ENCODE measurements at regions not wholly inside any gene's neighbourhood (a gene's known extent, or its start where the extent isn't known, plus 50 kb on each side); places are given as distances from the start of the nearest gene placed in this dataset.

GRCh38 chr13:44834404-44834803, 154.9 kb downstream of the NUFIP1 start:
- Histone ChIP-seq H3K4me1 (ENCODE audit: control insufficient read depth in 2 of 3, insufficient read depth in 2 of 3, low read depth in 1 of 3, low read length in 3 of 3) (no peaks in the 10 kb centered on the region), H3K36me3 (ENCODE audit: control insufficient read depth in 2 of 3, insufficient read depth in 3 of 3, low read length in 3 of 3) (no peaks in the 10 kb centered on the region), H3K27me3 (ENCODE audit: control insufficient read depth, insufficient read depth, low read length) (no peaks in the 10 kb centered on the region), H3K27ac (ENCODE audit: low read depth in 2 of 2, low read length in 2 of 2) (no peak overlapping the region), H3K4me3 (ENCODE audit: low read length in 3 of 3) (no peak overlapping the region), H3K9me3 (ENCODE audit: control insufficient read depth in 2 of 3, insufficient read depth in 1 of 3, low read length in 3 of 3) (no peaks in the 10 kb centered on the region), H3K9ac (ENCODE audit: low read length in 3 of 3) (no peak overlapping the region)
- DNase-seq = no peak
- no peak for FAIRE-seq
- intact Hi-C loops (cut with DNase I) = no loop called here
- TF ChIP-seq CTCF (IDR thresholded peaks at IDR 0.05; ENCODE audit: borderline replicate concordance, extremely low read depth, insufficient read depth) = no peak

- H3K36me3 ChIP-seq (ENCODE audit: control insufficient read depth in 2 of 3, insufficient read depth in 3 of 3, low read length in 3 of 3) = no peaks in the 10 kb centered on the region
- TF ChIP-seq CTCF (IDR thresholded peaks at IDR 0.05; ENCODE audit: borderline replicate concordance, extremely low read depth, insufficient read depth) = no peak
- H3K9me3 ChIP-seq (ENCODE audit: control insufficient read depth in 2 of 3, insufficient read depth in 1 of 3, low read length in 3 of 3) = no peaks in the 10 kb centered on the region
- H3K27me3 ChIP-seq (ENCODE audit: control insufficient read depth, insufficient read depth, low read length) = no peaks in the 10 kb centered on the region
- H3K4me3 ChIP-seq (ENCODE audit: low read length in 3 of 3) = no peak overlapping the region
- FAIRE-seq (no peak), DNase-seq (no peak)
- H3K4me1 ChIP-seq (ENCODE audit: control insufficient read depth in 2 of 3, insufficient read depth in 2 of 3, low read depth in 1 of 3, low read length in 3 of 3) = no peaks in the 10 kb centered on the region
- H3K27ac ChIP-seq (ENCODE audit: low read depth in 2 of 2, low read length in 2 of 2) = no peak overlapping the region
- intact Hi-C loops (cut with DNase I) = no loop called here
- H3K9ac ChIP-seq (ENCODE audit: low read length in 3 of 3) = no peak overlapping the region
These were observed 155.6 kb downstream of the NUFIP1 start for GRCh38 chr13:44833626-44834025.

- Histone ChIP-seq H3K36me3 (ENCODE audit: control insufficient read depth in 2 of 3, insufficient read depth in 3 of 3, low read length in 3 of 3) (no peaks in the 10 kb centered on the region), H3K4me3 (ENCODE audit: low read length in 3 of 3) (no peak overlapping the region), H3K9ac (ENCODE audit: low read length in 3 of 3) (no peak overlapping the region), H3K9me3 (ENCODE audit: control insufficient read depth in 2 of 3, insufficient read depth in 1 of 3, low read length in 3 of 3) (no peaks in the 10 kb centered on the region), H3K27ac (ENCODE audit: low read depth in 2 of 2, low read length in 2 of 2) (no peak overlapping the region), H3K4me1 (ENCODE audit: control insufficient read depth in 2 of 3, insufficient read depth in 2 of 3, low read depth in 1 of 3, low read length in 3 of 3) (no peaks in the 10 kb centered on the region), H3K27me3 (ENCODE audit: control insufficient read depth, insufficient read depth, low read length) (no peaks in the 10 kb centered on the region)
- intact Hi-C loops (cut with DNase I) = no loop called here
- TF ChIP-seq CTCF (IDR thresholded peaks at IDR 0.05; ENCODE audit: borderline replicate concordance, extremely low read depth, insufficient read depth) = no peak
- FAIRE-seq = no peak
- DNase-seq = peak in 2 of 5 donors; percentile 55
These were observed 156.1 kb downstream of the NUFIP1 start for GRCh38 chr13:44833139-44833538.

Data from kidney (tissue), 13 donors.